ENCODE measurements at regions not wholly inside any gene's neighbourhood (a gene's known extent, or its start where the extent isn't known, plus 50 kb on each side); places are given as distances from the start of the nearest gene placed in this dataset.

DNA sequence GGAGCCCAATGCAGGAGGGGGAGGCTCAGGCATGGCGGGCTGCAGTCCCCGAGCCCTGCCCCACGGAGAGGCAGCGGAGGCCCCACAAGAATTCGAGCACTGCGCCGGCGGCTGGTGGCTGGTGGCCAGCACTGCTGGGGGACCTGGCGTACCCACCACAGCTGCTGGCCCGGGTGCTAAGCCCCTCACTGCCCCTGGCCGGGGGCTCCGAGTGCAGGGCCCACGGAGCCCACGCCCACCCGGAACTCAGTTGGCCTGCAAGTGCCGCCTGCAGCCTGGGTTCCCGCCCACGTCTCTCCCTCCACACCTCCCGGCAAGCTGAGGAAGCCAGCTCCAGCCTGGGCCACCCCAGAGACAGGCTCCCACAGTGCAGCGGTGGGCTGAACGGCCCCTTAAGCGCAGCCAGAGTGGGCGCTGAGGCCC, 780.3 kb downstream of the DTWD2 start:
- DNase-seq (ENCODE audit: low read depth): no peak
- no peak overlapping the region for H3K4me3 ChIP-seq (replicated peaks; ENCODE audit: low read depth, low read length)
- TF ChIP-seq, protein P1, sequence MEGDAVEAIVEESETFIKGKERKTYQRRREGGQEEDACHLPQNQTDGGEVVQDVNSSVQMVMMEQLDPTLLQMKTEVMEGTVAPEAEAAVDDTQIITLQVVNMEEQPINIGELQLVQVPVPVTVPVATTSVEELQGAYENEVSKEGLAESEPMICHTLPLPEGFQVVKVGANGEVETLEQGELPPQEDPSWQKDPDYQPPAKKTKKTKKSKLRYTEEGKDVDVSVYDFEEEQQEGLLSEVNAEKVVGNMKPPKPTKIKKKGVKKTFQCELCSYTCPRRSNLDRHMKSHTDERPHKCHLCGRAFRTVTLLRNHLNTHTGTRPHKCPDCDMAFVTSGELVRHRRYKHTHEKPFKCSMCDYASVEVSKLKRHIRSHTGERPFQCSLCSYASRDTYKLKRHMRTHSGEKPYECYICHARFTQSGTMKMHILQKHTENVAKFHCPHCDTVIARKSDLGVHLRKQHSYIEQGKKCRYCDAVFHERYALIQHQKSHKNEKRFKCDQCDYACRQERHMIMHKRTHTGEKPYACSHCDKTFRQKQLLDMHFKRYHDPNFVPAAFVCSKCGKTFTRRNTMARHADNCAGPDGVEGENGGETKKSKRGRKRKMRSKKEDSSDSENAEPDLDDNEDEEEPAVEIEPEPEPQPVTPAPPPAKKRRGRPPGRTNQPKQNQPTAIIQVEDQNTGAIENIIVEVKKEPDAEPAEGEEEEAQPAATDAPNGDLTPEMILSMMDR (IDR thresholded peaks at IDR 0.05; ENCODE audit: low read length, missing control alignments): no peak

DNA sequence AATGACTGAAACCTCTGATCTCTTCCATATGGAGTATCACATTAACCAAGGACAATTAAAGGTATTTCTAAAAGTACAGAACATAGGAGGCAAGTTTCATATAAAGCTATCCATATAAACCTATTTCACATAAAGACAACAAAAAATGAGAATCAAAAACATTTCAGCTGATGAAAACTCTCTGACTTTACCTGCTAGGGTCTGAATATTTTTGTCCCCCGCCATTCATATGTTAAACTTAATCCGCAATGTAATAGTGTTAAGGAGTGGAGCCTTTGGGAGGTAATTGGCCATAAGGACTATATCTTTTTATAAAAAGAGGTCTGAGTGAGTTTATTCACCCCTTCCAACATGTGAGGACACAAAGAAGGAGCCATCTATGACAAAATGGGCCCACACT, 788.5 kb downstream of the DTWD2 start:
- H3K4me3 ChIP-seq (replicated peaks; ENCODE audit: low read depth, low read length): no peak overlapping the region
- TF ChIP-seq, protein P1 (IDR thresholded peaks at IDR 0.05; ENCODE audit: low read length, missing control alignments): no peak
- DNase-seq (ENCODE audit: low read depth): no peak

DNA sequence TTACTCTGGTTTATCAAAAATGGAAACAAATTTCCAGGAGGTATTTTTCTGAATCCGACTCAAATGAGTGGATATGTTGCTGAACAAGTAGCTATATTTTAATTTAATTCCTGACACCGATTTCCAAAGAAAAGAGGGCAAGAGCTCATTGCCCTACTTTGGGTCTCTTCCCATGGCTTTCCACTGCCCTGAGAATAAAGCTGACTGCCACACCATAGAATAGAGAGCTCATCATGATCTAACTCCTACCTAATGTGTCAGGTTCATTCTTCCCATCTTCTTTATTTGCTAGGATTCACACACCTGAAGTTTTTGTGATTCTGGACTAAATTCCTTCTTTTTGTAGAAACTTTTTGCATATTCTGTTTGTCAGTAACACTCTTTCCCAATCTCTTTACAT, 792.1 kb downstream of the DTWD2 start:
- DNase-seq (ENCODE audit: low read depth): no peak
- TF ChIP-seq, protein P1 (IDR thresholded peaks at IDR 0.05; ENCODE audit: low read length, missing control alignments): no peak
- H3K4me3 ChIP-seq (replicated peaks; ENCODE audit: low read depth, low read length): no peak overlapping the region

DNA sequence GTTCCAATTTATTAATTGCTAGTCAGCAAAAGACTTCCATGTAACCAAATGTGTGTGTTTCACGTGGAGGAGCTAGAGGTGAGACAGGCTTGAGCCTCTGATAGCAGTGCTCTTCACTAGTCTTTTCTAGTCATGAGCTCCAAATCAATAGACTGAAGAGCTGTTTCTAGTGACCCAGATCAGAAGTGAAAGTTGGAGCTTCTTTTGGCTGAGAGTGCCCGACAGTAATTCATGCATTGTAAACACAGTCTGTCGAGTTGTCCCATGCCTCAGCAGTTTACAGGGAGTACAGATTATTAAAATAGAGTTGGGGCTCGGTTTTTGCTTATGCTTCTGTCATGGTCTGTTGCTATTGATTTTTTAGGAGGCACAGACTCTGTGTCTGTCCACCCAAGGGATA, 793.1 kb downstream of the DTWD2 start:
- DNase-seq (ENCODE audit: low read depth): no peak
- no peak overlapping the region for H3K4me3 ChIP-seq (replicated peaks; ENCODE audit: low read depth, low read length)
- TF ChIP-seq, protein P1 (IDR thresholded peaks at IDR 0.05; ENCODE audit: low read length, missing control alignments): no peak

DNA sequence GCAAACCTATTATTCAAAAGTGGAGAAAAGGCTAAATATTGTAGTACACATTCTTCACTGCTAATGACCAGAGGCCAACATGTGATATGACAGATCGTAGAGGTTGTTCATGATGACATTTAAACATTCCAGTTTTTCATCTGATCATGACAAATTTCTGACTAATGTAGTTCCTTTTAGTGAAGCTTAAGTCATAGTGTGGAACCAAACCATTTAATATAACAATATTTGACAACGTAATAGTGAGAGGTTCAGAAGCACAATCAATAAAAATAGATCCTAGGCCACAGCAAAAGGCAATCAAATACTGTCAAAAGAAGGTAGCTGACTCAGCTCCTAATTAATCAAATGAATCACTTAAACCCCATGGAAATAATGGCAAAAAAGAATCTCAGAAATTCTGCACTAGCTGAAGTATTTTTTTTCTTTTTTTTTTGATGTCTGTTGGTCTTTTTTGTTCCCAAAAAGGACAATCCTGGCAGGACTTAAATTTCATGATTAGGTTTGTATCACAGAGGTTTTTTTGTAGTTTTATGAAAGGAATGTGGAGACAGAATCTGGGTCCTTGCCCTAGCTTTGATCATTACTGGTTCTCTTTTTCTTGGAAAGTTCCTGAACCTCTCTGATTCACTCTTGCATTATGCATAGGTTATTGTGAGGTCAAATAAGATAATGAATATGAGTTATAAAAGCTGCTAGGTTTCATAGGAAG, 795.0 kb downstream of the DTWD2 start:
- TF ChIP-seq, protein P1 (IDR thresholded peaks at IDR 0.05; ENCODE audit: low read length, missing control alignments): no peak
- H3K4me3 ChIP-seq (replicated peaks; ENCODE audit: low read depth, low read length): no peak overlapping the region
- no peak for DNase-seq (ENCODE audit: low read depth)

DNA sequence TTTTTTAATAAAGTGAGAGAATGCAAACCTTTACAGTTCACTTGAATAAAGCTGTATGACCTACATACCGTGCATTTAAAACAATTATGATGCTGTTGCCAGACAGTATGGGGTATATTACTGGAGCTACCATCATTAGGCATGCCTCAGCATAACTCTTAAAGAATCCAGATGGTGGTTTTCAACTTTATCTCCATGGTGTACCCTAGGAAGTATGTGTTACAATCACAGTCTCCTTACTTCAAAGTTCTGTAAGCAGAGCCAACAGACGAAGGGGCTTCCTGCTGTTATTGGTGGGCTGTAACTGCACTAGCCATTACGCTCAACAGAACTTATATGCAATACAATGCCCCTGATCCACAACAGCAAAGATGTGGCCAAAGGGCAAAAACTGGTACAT, 803.3 kb downstream of the DTWD2 start:
- DNase-seq (ENCODE audit: low read depth): no peak
- H3K4me3 ChIP-seq (replicated peaks; ENCODE audit: low read depth, low read length): no peak overlapping the region
- TF ChIP-seq, protein P1 (IDR thresholded peaks at IDR 0.05; ENCODE audit: low read length, missing control alignments): no peak

DNA sequence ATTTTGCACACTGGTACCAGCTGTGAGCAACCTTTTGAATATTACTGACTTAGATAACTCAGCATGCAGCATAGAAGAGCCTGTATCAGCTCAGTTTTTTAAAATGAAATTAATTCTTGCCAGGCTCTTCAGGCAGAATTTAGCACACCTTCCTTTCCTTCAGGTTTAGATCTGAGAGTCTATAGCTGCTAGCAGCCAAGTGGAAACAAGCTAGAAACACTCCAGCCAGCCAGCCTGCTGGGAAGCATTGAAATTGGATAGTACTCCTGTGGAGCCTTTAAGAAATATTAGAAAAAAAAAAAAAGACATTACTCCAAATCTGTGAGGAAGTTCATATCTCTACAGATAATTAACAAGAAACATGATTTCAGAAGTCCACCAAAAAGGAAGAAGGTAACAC, 812.2 kb downstream of the DTWD2 start:
- TF ChIP-seq, protein P1 (IDR thresholded peaks at IDR 0.05; ENCODE audit: low read length, missing control alignments): no peak
- H3K4me3 ChIP-seq (replicated peaks; ENCODE audit: low read depth, low read length): no peak overlapping the region
- no peak for DNase-seq (ENCODE audit: low read depth)
